ENCODE measurements at regions not wholly inside any gene's neighbourhood (a gene's known extent, or its start where the extent isn't known, plus 50 kb on each side); places are given as distances from the start of the nearest gene placed in this dataset.
"Not testable (repeated sequence)": the region's sequence is repeated elsewhere in the genome, so short reads cannot be mapped to it uniquely, and the experiment has no call there.

GRCh38 chr6:49145280-49145679 is 317.8 kb downstream of the MMUT start:
- DNase-seq, result no peak
- intact Hi-C loops (cut with DNase I), result no loop called here

GRCh38 chr6:49142421-49143151 is 320.5 kb downstream of the MMUT start:
- intact Hi-C loops (cut with DNase I), result no loop called here
- DNase-seq, result no peak

- intact Hi-C loops (cut with DNase I), result no loop called here
- DNase-seq, result no peak
Measured at GRCh38 chr6:49121970-49122369, 341.1 kb downstream of the MMUT start.

GRCh38 chr6:49118478-49118877 is 344.6 kb downstream of the MMUT start:
- DNase-seq, result no peak
- intact Hi-C loops (cut with DNase I), result no loop called here

- DNase-seq, result no peak
- intact Hi-C loops (cut with DNase I), result no loop called here
Measured at GRCh38 chr6:49110916-49111315, 352.1 kb downstream of the MMUT start.

GRCh38 chr6:49097664-49098063 is 365.4 kb downstream of the MMUT start:
- intact Hi-C loops (cut with DNase I); DNase-seq: not testable (repeated sequence)

GRCh38 chr6:49097116-49097515 is 365.9 kb downstream of the MMUT start:
- DNase-seq, result no peak
- intact Hi-C loops (cut with DNase I), result no loop called here

GRCh38 chr6:49088631-49089030 is 374.4 kb downstream of the MMUT start:
- no peak for DNase-seq
- intact Hi-C loops (cut with DNase I), result no loop called here

GRCh38 chr6:49087369-49087768 is 375.7 kb downstream of the MMUT start:
- intact Hi-C loops (cut with DNase I), result no loop called here
- DNase-seq, result no peak

GRCh38 chr6:49082611-49083010 is 380.4 kb downstream of the MMUT start:
- DNase-seq, result no peak
- intact Hi-C loops (cut with DNase I), result no loop called here

- DNase-seq, result no peak
- intact Hi-C loops (cut with DNase I), result no loop called here
Measured at GRCh38 chr6:49072885-49073620, 390.0 kb downstream of the MMUT start.

GRCh38 chr6:49072146-49072545 is 390.9 kb downstream of the MMUT start:
- no peak for DNase-seq
- intact Hi-C loops (cut with DNase I), result no loop called here

GRCh38 chr6:49070411-49070810 is 392.6 kb downstream of the MMUT start:
- intact Hi-C loops (cut with DNase I), result no loop called here
- DNase-seq, result no peak

GRCh38 chr6:49054311-49054710 is 408.7 kb downstream of the MMUT start:
- intact Hi-C loops (cut with DNase I), result no loop called here
- DNase-seq, result no peak

GRCh38 chr6:49052901-49053300 is 410.2 kb downstream of the MMUT start:
- no peak for DNase-seq
- intact Hi-C loops (cut with DNase I), result no loop called here

GRCh38 chr6:49051281-49051680 is 411.8 kb downstream of the MMUT start:
- intact Hi-C loops (cut with DNase I), result no loop called here
- DNase-seq, result no peak

GRCh38 chr6:49050584-49050983 is 412.5 kb downstream of the MMUT start:
- intact Hi-C loops (cut with DNase I), result no loop called here
- peak in 1 of 42 donors; percentile 3 for DNase-seq

GRCh38 chr6:49038294-49038822 is 424.7 kb downstream of the MMUT start:
- intact Hi-C loops (cut with DNase I), result no loop called here
- no peak for DNase-seq

GRCh38 chr6:49030251-49031020 is 432.6 kb downstream of the MMUT start:
- intact Hi-C loops (cut with DNase I), result no loop called here
- DNase-seq, result no peak

- DNase-seq, result no peak
- intact Hi-C loops (cut with DNase I), result no loop called here
Measured at GRCh38 chr6:49027644-49028043, 435.4 kb downstream of the MMUT start.
